ENCODE measurements at regions not wholly inside any gene's neighbourhood (a gene's known extent, or its start where the extent isn't known, plus 50 kb on each side); places are given as distances from the start of the nearest gene placed in this dataset.

GRCh38 chr18:77853859-77854258 is 604.2 kb downstream of the GALR1 start:
- TF ChIP-seq, protein P1, sequence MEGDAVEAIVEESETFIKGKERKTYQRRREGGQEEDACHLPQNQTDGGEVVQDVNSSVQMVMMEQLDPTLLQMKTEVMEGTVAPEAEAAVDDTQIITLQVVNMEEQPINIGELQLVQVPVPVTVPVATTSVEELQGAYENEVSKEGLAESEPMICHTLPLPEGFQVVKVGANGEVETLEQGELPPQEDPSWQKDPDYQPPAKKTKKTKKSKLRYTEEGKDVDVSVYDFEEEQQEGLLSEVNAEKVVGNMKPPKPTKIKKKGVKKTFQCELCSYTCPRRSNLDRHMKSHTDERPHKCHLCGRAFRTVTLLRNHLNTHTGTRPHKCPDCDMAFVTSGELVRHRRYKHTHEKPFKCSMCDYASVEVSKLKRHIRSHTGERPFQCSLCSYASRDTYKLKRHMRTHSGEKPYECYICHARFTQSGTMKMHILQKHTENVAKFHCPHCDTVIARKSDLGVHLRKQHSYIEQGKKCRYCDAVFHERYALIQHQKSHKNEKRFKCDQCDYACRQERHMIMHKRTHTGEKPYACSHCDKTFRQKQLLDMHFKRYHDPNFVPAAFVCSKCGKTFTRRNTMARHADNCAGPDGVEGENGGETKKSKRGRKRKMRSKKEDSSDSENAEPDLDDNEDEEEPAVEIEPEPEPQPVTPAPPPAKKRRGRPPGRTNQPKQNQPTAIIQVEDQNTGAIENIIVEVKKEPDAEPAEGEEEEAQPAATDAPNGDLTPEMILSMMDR (IDR thresholded peaks at IDR 0.05; ENCODE audit: low read depth, low read length, poor library complexity, severe bottlenecking) = no peak
- no peak for TF ChIP-seq EZH2phosphoT487 (IDR thresholded peaks at IDR 0.05; ENCODE audit: borderline replicate concordance, low read length)
